HG02759 (cell line): ENCODE measurements at regions not wholly inside any gene's neighbourhood (a gene's known extent, or its start where the extent isn't known, plus 50 kb on each side); places are given as distances from the start of the nearest gene placed in this dataset.
"Not testable (repeated sequence)": the region's sequence is repeated elsewhere in the genome, so short reads cannot be mapped to it uniquely, and the experiment has no call there.

Experiments used
- ATAC-seq: cut with Tn5 transposase; IDR thresholded peaks from one replicate; pipeline ENCODE4 v1.9.1; 2021; ENCODE audit warnings: mild to moderate bottlenecking, moderate library complexity; ENCODE audit not compliant: unreplicated experiment

DNA sequence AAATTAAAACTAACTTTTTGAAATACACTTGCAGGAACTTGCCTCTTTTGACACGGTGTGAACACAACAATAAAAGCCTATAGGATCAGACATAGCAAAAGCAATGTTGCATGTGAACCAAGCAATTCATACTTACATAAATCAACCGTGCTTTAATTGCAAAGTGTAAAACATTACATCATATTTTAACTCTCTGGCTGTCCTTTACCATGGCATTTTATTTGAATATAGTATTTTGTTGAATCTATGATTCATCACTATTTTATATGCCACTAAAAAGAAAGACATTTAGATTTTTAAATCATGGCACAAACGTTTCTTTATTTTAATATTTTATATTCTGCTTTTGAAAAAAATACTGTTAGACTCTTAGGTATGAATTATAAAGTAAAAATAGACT is 757.0 kb upstream of the KCND2 start:
- ATAC-seq, result no peak

GRCh38 chr7:119522263-119522662 is 750.7 kb upstream of the KCND2 start:
- no peak for ATAC-seq

DNA sequence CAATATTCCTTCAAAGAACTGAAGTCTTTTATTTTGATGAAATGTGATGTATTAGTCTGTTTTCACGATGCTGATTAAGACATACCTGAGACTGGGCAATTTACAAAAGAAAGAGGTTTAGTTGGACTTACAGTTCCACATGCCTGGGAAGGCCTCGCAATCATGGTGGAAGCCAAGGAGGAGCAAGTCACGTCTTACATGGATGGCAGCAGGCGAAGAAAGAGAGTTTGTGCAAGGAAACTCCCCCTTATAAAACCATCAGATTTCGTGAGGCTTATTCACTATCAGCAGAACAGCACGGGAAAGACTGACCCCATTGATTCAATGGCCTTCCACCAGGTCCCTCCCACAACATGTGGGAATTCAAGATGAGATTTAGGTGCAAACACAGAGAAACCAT is 750.3 kb upstream of the KCND2 start:
- no peak for ATAC-seq

DNA sequence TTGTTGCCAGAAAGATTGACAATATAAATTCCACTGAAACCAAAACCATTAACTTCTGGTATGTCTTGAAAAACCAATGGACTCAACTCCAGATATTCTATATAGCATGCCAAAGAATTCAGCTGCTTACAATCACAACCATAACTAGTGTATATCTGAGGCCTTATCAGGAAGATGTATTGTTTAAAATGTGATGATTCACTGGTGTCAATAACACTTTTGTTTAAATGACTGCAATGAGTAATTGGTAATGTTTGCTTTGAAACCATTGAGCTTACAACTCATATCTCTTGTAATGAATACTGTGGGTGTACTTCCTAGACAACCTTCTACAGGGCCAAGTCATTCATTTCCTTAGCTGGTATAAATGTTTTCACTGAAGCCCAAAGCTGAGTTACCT is 727.9 kb upstream of the KCND2 start:
- ATAC-seq, result no peak

DNA sequence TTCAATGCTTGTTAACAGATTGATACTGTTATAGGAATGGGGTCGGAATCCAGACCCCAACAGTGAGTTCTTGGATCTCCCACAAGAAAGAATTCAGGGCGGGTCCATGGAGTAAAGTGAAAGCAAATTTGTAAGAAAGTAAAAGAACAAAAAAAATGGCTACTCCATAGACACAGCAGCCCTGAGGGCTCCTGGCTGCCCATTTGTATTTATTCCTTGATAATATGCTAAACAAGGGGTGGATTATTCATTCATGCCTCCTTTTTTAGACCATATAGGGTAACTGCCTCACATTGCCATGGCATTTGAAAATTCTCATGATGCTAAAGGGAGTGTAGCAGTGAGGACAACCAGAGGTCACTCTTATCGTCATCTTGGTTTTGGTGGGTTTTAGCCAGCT is 717.2 kb upstream of the KCND2 start:
- ATAC-seq, result no peak

DNA sequence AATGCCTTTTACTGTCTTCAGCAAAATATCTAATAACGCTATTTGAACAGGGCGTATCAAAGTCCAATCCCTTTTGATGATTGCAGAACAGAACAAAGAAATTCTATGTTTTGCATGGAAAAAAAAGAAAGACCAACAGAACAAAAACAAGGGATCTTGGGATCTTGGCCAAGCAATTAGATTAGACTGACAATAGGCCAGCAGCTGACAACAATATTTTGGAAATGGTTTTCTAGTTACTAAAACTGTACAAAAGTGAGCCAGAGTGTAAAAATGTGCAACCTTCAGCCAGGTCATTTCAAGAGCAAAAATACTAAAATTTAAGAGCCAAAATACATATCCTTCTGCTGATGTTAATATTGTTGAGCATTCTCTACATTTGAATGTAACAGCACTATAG is 716.5 kb upstream of the KCND2 start:
- ATAC-seq, result no peak

- ATAC-seq, result no peak
These were observed 711.2 kb upstream of the KCND2 start for GRCh38 chr7:119561751-119562150.

DNA sequence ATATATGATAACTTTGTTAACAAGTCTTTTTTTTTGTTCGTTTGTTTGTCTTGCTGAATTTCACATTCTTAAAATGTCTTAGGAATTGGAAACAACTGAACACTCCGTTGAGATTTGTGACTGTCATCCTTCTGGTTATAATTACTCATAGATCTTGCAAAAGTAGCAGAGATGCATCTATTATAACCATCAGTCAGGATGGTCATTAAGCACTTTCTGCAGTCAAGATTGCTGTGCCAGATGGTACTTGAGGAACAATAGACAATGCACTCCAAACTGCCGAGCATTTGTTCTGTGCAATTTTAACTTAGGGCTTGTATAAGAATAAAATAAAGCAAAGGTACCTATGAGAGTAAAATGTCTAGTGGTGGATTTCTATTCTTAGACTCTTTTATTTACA is 710.1 kb upstream of the KCND2 start:
- no peak for ATAC-seq

- no peak for ATAC-seq
These were observed 701.3 kb upstream of the KCND2 start for GRCh38 chr7:119571666-119572065.

DNA sequence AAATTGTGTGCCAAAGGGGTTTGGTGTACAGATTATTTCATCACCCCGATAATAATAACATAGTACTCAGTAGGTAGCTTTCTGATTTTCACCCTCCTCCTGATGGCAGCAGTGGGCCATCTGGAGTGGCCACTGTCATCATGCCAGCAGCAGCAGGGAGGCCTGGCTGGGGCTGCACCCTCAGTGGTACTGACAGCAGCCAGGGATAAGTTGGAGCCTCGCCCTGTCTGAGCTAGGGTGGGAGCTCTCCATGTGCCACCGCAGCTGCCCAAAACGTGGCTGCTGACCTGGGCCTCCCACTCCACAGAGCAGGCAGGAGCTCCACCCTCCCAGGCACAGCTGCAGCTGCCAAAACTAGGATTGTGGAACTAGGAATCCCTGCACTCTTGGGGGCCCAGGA is 700.8 kb upstream of the KCND2 start:
- ATAC-seq, result no peak

GRCh38 chr7:119572541-119572940 is 700.4 kb upstream of the KCND2 start:
- no peak for ATAC-seq

GRCh38 chr7:119578116-119578515 is 694.9 kb upstream of the KCND2 start:
- ATAC-seq, result no peak

DNA sequence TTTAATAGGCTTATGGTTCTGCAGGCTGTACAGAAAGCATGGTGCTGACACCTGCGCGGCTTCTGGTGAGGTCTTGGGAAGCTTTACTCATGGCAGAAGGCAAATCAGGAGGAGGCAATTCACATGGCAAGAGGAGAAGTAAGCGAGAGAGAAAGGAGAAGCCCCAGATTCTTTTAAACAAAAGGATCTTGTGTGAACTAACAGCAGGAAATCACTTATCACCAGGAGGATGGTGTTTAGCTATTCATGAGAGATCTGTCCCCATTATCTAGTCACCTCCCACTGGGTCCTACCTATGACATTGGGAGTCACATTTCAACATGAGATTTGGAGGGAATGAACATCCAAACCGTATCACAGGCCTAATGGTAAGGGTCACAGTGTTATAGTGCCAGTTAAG is 678.0 kb upstream of the KCND2 start:
- ATAC-seq, result no peak

GRCh38 chr7:119596651-119597050 is 676.3 kb upstream of the KCND2 start:
- no peak for ATAC-seq

DNA sequence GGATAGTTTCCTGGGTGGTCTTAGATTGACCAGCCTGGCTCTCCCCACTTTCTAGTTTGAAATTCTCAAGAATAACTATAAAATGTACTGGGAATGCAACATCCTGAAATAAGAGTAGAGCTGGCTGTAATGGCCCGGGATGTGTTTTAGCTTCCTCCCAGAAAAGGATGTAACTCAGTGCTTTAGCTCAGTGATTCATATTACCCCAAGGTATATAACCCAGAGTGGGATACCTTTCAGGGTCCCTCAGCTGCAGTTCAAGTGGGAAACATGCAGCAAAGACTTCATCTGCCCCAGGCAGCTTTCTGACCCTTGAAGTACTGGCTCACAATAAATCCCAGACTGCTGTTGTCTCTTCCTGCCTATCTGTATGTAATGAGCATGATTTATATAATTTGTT is 666.7 kb upstream of the KCND2 start:
- ATAC-seq, result no peak

- no peak for ATAC-seq
These were observed 652.2 kb upstream of the KCND2 start for GRCh38 chr7:119620769-119621168.

GRCh38 chr7:119623427-119623826 is 649.5 kb upstream of the KCND2 start:
- no peak for ATAC-seq

- ATAC-seq, result no peak
These were observed 642.5 kb upstream of the KCND2 start for GRCh38 chr7:119630406-119630969.

DNA sequence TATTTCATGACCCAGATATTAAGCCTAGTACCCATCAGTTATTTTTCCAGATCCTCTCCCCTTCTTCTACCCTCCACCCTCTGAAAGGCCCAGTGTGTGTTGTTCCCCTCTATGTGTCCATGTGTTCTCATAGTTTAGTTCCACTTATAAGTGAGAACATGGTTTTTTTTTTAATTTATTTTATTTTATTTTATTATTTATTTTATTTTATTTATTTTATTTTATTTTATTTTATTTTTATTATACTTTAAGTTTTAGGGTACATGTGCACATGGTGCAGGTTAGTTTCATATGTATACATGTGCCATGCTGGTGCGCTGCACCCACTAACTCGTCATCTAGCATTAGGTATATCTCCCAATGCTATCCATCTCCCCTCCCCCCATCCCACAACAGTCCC is 639.2 kb upstream of the KCND2 start:
- not testable (repeated sequence) for ATAC-seq

DNA sequence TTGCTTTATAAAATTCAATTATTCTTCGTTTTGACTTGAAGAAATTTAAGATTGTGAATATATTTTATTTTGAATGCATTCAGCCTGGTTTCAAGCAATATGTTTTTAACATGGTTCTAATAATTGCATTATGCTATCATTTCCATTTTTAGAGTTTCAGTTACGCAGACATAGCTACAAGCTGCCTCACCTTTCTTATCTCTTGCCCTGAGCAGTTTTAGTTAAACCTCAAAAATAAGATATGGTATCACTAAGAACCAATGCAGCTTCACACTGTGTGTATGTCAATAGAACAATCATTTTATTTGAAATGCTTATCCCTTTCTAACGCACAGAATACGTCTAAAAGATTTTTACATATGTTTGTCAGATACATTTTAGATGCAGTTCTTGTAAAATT is 632.6 kb upstream of the KCND2 start:
- ATAC-seq, result no peak

DNA sequence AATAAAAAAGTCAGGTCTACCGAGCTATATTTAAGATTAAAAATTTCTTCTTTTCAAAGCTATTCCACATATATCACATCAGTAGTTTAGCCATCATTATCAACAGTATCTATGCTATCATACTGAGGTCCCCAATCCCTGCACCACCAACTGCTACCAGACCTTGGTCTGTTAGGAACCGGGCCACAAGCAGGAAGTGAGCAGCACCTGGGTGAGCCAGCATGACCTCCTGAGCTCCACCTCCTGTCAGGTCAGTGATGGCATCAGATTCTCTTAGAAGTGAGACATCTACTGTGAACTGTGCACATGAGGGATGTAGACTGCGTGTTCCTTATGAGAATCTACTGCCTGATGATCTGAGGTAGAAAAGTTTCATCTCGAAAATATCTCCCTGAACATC is 632.1 kb upstream of the KCND2 start:
- ATAC-seq, result no peak

DNA sequence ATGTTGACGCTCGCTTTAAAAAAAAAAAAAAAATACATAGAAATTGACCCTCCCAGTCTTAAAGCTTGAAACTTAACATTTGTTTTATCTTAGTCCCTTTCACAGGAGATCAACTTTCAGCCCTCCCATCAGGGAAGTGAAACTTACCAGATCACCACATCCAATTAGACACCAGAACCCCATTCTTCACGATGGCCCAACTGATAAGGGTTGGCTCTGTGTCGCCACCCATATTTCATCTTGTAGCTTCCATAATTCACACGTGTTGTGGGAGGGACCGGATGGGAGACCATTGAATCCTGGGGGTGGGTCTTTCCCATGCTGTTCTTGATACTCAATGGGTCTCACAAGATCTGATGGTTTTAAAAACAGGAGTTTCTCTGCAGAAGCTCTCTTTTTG is 629.4 kb upstream of the KCND2 start:
- no peak for ATAC-seq

GRCh38 chr7:119647286-119647685 is 625.7 kb upstream of the KCND2 start:
- no peak for ATAC-seq

GRCh38 chr7:119648752-119649151 is 624.2 kb upstream of the KCND2 start:
- not testable (repeated sequence) for ATAC-seq
